ENCODE measurements at regions not wholly inside any gene's neighbourhood (a gene's known extent, or its start where the extent isn't known, plus 50 kb on each side); places are given as distances from the start of the nearest gene placed in this dataset.
A peak's percentile ranks its signal among the peaks of the same experiment; 100 is the strongest.

DNA sequence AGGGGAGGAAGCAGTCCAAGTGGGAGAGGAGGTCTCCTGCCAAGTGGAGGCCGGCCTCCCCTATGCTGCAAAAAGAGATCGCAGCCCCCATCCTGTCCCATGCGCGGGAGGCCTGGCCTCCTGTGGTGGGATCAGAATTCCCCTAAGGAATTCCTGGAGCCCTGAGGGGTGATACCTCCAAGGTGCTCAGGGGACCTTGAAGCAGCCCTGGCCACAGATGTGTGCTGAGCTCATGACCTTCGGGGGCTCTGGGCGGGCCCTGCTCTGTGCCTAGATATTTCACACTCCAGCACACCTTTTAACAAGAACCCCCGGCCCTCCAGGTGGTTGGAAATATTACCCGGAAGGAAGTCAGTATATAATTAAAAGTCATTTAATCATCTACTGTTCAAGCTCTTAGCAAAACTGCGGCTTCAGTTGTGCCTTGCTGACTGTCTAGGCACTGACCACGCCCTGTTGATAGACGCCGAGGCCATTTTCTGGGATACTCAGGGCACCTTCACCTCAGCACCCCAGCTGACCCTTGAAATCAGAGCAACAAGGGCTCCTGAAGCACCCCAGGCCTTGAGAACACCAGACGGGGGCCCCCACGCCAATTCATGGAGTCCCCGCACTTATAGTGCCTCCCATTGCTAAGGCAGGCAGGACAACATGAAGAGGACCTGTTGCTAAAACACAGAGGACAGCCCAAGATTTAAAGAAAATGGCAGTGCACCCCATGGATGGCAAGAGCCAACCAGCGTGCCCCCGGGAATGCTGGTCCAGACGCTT, 119.1 kb downstream of the NDUFA10 start:
- no peaks in the 10 kb centered on the region for H3K27me3 ChIP-seq (ENCODE audit: control insufficient read depth in 2 of 2, insufficient read depth in 2 of 2, low read length in 2 of 2)
- Mint-ChIP-seq H3K36me3 (peaks cover 0 to 9% (median 2%) of the 10 kb centered on the region in 5 donors), H3K9me3 (peaks cover 0 to 9% (median 0%) of the 10 kb centered on the region in 11 donors), H3K4me3 (no peak overlapping the region), H3K27ac (no peak overlapping the region), H3K4me1 (peaks cover 0 to 12% (median 9%) of the 10 kb centered on the region in 7 donors), H3K27me3 (peaks cover 0 to 6% (median 0%) of the 10 kb centered on the region in 5 donors)
- no peaks in the 10 kb centered on the region for H3K36me3 ChIP-seq (ENCODE audit: control insufficient read depth in 2 of 3, insufficient read depth in 3 of 3, low read length in 3 of 3)
- intact Hi-C loops (cut with micrococcal nuclease), result no loop called here
- ATAC-seq (no peak), DNase-seq (peak in 1 of 9 donors; percentile 18)
- ChIA-PET POLR2A (no interaction called here), CTCF (no interaction called here)
- no peak overlapping the region for H3K27ac ChIP-seq (ENCODE audit: low read depth, low read length)
- no peaks in the 10 kb centered on the region for H3K9me3 ChIP-seq (ENCODE audit: control insufficient read depth in 2 of 3, low read length in 3 of 3)
- H3K4me1 ChIP-seq (ENCODE audit: control insufficient read depth in 2 of 2, insufficient read depth in 2 of 2, low read length in 2 of 2), result peaks cover 2 to 5% of the 10 kb centered on the region in 2 donors
- no peak overlapping the region for H3K4me3 ChIP-seq (ENCODE audit: low read length)

DNA sequence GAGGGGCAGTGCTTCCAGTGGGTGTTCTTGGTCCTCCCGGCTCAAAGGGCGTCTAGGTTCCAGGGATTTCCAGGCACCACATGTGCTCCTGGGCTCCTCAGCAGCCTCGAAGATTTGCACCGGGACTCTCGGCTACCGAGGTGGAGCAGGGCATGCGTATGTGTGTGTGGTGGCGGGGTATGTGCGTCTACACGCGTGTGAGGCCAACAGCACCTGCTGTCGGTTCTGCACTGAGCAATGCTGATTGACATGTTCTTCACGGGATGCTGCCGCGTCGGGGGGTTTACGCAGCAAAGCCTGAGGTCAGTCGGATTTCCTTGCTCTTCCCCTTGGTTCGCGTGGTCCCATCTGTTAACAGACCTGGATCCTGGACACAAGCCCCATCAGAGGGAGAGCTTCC, 119.8 kb downstream of the NDUFA10 start:
- H3K4me1 ChIP-seq (ENCODE audit: control insufficient read depth in 2 of 2, insufficient read depth in 2 of 2, low read length in 2 of 2), result no peaks in the 10 kb centered on the region
- DNase-seq (no peak), ATAC-seq (no peak)
- no peaks in the 10 kb centered on the region for H3K27me3 ChIP-seq (ENCODE audit: control insufficient read depth in 2 of 2, insufficient read depth in 2 of 2, low read length in 2 of 2)
- Mint-ChIP-seq H3K4me3 (no peak overlapping the region), H3K27ac (peak overlapping the region in 1 of 9 donors; percentile 46), H3K4me1 (peaks cover 0 to 7% (median 4%) of the 10 kb centered on the region in 7 donors), H3K27me3 (peaks cover 0 to 6% (median 0%) of the 10 kb centered on the region in 5 donors), H3K9me3 (peaks cover 0 to 9% (median 0%) of the 10 kb centered on the region in 11 donors), H3K36me3 (peaks cover 0 to 9% (median 2%) of the 10 kb centered on the region in 5 donors)
- CTCF ChIA-PET, result no interaction called here
- no peaks in the 10 kb centered on the region for H3K9me3 ChIP-seq (ENCODE audit: control insufficient read depth in 2 of 3, low read length in 3 of 3)
- intact Hi-C loops (cut with micrococcal nuclease), result no loop called here
- POLR2A ChIA-PET, result no interaction called here
- no peaks in the 10 kb centered on the region for H3K36me3 ChIP-seq (ENCODE audit: control insufficient read depth in 2 of 3, insufficient read depth in 3 of 3, low read length in 3 of 3)
- H3K4me3 ChIP-seq (ENCODE audit: low read length), result no peak overlapping the region
- H3K27ac ChIP-seq (ENCODE audit: low read depth, low read length), result no peak overlapping the region

DNA sequence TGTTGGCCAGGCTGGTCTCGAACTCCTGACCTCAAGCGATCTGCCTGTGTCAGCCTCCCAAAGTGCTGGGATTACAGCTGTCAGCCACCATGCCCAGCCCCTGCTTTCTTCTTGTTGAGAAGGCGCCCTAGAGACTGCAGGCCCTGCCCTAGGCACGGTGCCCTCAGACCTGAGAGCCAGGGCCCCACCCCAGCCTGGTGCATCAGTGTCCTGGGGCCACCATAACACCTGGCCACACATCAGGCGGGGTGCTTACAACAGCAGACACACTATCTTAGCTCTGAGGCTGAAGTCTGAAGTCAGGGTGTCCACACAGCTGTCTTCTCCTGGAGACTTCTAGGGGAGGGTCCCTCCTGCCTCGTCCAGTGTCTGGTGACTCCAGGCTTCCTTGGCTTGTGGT, 120.6 kb downstream of the NDUFA10 start:
- peak in 1 of 9 donors; percentile 8 for DNase-seq
- no peak overlapping the region for H3K27ac Mint-ChIP-seq
- ChIA-PET CTCF (no interaction called here), POLR2A (no interaction called here)
- Histone ChIP-seq H3K9me3 (ENCODE audit: control insufficient read depth in 2 of 3, low read length in 3 of 3) (no peaks in the 10 kb centered on the region), H3K4me1 (ENCODE audit: control insufficient read depth in 2 of 2, insufficient read depth in 2 of 2, low read length in 2 of 2) (no peaks in the 10 kb centered on the region), H3K4me3 (ENCODE audit: low read length) (no peak overlapping the region), H3K36me3 (ENCODE audit: control insufficient read depth in 2 of 3, insufficient read depth in 3 of 3, low read length in 3 of 3) (no peaks in the 10 kb centered on the region), H3K27me3 (ENCODE audit: control insufficient read depth in 2 of 2, insufficient read depth in 2 of 2, low read length in 2 of 2) (no peaks in the 10 kb centered on the region), H3K27ac (ENCODE audit: low read depth, low read length) (no peak overlapping the region)
- H3K27me3 Mint-ChIP-seq, result peaks cover 0 to 6% (median 0%) of the 10 kb centered on the region in 5 donors
- no peak overlapping the region for H3K4me3 Mint-ChIP-seq
- ATAC-seq, result no peak
- H3K36me3 Mint-ChIP-seq, result peaks cover 0 to 9% (median 2%) of the 10 kb centered on the region in 5 donors
- peaks cover 0 to 4% (median under 1%) of the 10 kb centered on the region in 7 donors for H3K4me1 Mint-ChIP-seq
- intact Hi-C loops (cut with micrococcal nuclease), result no loop called here
- peaks cover 0 to 9% (median 0%) of the 10 kb centered on the region in 11 donors for H3K9me3 Mint-ChIP-seq

DNA sequence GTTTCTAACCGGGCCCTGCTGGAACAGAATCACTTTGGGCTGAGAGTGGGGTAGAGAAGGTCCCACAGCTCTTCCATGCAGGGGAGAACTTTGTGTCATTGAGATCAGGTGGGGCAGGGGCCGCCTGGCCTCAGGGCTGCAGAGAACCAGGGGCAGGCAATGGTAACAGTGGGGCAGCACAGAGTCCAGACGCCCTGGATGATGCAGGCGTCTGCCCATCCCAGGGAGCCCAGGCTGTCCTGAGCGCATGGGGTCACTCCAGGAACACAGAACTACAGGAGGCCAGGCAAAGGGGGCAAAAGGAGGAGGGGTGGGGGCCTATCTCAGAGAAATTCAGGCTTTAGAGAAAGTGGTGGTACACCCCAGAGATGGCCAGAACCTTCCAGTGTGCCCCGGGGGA, 121.3 kb downstream of the NDUFA10 start:
- ATAC-seq (no peak), DNase-seq (peak in 1 of 9 donors; percentile 9)
- ChIA-PET CTCF (no interaction called here), POLR2A (no interaction called here)
- H3K9me3 Mint-ChIP-seq, result peaks cover 0 to 9% (median 0%) of the 10 kb centered on the region in 11 donors
- H3K4me3 Mint-ChIP-seq, result no peak overlapping the region
- Histone ChIP-seq H3K4me3 (ENCODE audit: low read length) (no peak overlapping the region), H3K36me3 (ENCODE audit: control insufficient read depth in 2 of 3, insufficient read depth in 3 of 3, low read length in 3 of 3) (no peaks in the 10 kb centered on the region), H3K27me3 (ENCODE audit: control insufficient read depth in 2 of 2, insufficient read depth in 2 of 2, low read length in 2 of 2) (no peaks in the 10 kb centered on the region), H3K9me3 (ENCODE audit: control insufficient read depth in 2 of 3, low read length in 3 of 3) (no peaks in the 10 kb centered on the region), H3K4me1 (ENCODE audit: control insufficient read depth in 2 of 2, insufficient read depth in 2 of 2, low read length in 2 of 2) (no peaks in the 10 kb centered on the region), H3K27ac (ENCODE audit: low read depth, low read length) (no peak overlapping the region)
- intact Hi-C loops (cut with micrococcal nuclease), result no loop called here
- peaks cover 0 to 4% (median 0%) of the 10 kb centered on the region in 7 donors for H3K4me1 Mint-ChIP-seq
- H3K27ac Mint-ChIP-seq, result no peak overlapping the region
- peaks cover 0 to 9% (median 2%) of the 10 kb centered on the region in 5 donors for H3K36me3 Mint-ChIP-seq
- peaks cover 0 to 6% (median 0%) of the 10 kb centered on the region in 5 donors for H3K27me3 Mint-ChIP-seq

DNA sequence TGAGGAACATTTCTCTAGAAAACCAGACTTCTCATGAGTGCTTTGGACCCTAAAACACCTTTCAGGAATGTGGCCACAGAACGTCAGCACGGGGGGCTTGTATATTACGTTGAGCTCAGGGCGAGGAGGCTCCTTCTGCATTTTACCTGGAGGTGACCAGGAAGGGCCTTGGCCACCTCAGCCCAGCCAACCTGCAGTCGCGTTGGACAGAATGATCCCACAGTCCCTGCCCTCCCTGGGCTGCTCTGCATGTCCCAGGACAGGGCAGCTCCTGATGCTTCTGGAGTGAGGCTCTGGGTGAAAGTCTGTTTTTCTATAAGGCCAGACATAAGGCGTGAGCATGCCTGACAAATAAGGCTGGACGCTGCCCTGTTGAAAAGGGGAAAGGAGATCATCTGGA, 121.9 kb downstream of the NDUFA10 start:
- H3K9me3 Mint-ChIP-seq, result peaks cover 0 to 9% (median 0%) of the 10 kb centered on the region in 11 donors
- H3K36me3 Mint-ChIP-seq, result peaks cover 0 to 9% (median 2%) of the 10 kb centered on the region in 5 donors
- ChIA-PET POLR2A (no interaction called here), CTCF (no interaction called here)
- Histone ChIP-seq H3K27ac (ENCODE audit: low read depth, low read length) (no peak overlapping the region), H3K27me3 (ENCODE audit: control insufficient read depth in 2 of 2, insufficient read depth in 2 of 2, low read length in 2 of 2) (no peaks in the 10 kb centered on the region), H3K9me3 (ENCODE audit: control insufficient read depth in 2 of 3, low read length in 3 of 3) (no peaks in the 10 kb centered on the region), H3K4me1 (ENCODE audit: control insufficient read depth in 2 of 2, insufficient read depth in 2 of 2, low read length in 2 of 2) (no peaks in the 10 kb centered on the region), H3K36me3 (ENCODE audit: control insufficient read depth in 2 of 3, insufficient read depth in 3 of 3, low read length in 3 of 3) (no peaks in the 10 kb centered on the region), H3K4me3 (ENCODE audit: low read length) (no peak overlapping the region)
- intact Hi-C loops (cut with micrococcal nuclease), result no loop called here
- no peak overlapping the region for H3K4me3 Mint-ChIP-seq
- H3K27me3 Mint-ChIP-seq, result peaks cover 0 to 6% (median 0%) of the 10 kb centered on the region in 5 donors
- DNase-seq, result peak in 1 of 9 donors; percentile 14
- H3K27ac Mint-ChIP-seq, result no peak overlapping the region
- ATAC-seq, result no peak
- H3K4me1 Mint-ChIP-seq, result peaks cover 0 to 4% (median 0%) of the 10 kb centered on the region in 7 donors

DNA sequence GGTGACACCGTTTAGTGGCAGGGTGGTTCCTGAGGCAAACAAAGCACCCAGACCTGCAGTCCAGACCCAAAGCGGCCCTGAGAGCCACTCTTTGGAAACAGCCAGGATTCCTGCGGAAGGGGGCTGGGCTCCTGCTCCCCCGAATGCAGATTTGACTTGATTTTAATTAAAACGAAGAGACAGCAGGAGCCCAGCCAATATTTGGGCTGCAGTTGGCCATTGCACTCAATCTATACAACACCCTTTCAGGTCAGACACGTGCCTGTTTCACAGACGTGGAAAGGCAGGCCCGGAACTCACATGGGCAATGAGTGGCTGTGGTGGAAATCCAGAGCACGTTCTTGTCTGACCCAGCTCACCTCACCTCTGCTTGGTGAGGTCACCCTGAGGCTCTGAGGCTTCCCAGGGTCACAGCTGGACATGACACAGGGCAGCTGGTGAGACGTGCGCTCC, 122.4 kb downstream of the NDUFA10 start:
- Mint-ChIP-seq H3K9me3 (peaks cover 0 to 9% (median 0%) of the 10 kb centered on the region in 11 donors), H3K27ac (no peak overlapping the region), H3K27me3 (peaks cover 0 to 6% (median 0%) of the 10 kb centered on the region in 5 donors), H3K4me3 (no peak overlapping the region), H3K4me1 (peaks cover 0 to 3% (median 0%) of the 10 kb centered on the region in 7 donors), H3K36me3 (peaks cover 0 to 9% (median 2%) of the 10 kb centered on the region in 5 donors)
- no peaks in the 10 kb centered on the region for H3K4me1 ChIP-seq (ENCODE audit: control insufficient read depth in 2 of 2, insufficient read depth in 2 of 2, low read length in 2 of 2)
- no peak overlapping the region for H3K27ac ChIP-seq (ENCODE audit: low read depth, low read length)
- DNase-seq, result peak in 1 of 9 donors; percentile 7
- no peak overlapping the region for H3K4me3 ChIP-seq (ENCODE audit: low read length)
- POLR2A ChIA-PET, result no interaction called here
- ATAC-seq, result no peak
- H3K9me3 ChIP-seq (ENCODE audit: control insufficient read depth in 2 of 3, low read length in 3 of 3), result no peaks in the 10 kb centered on the region
- CTCF ChIA-PET, result no interaction called here
- H3K36me3 ChIP-seq (ENCODE audit: control insufficient read depth in 2 of 3, insufficient read depth in 3 of 3, low read length in 3 of 3), result no peaks in the 10 kb centered on the region
- H3K27me3 ChIP-seq (ENCODE audit: control insufficient read depth in 2 of 2, insufficient read depth in 2 of 2, low read length in 2 of 2), result no peaks in the 10 kb centered on the region
- intact Hi-C loops (cut with micrococcal nuclease), result no loop called here
